IPS-15b (cell line): ENCODE measurements at regions not wholly inside any gene's neighbourhood (a gene's known extent, or its start where the extent isn't known, plus 50 kb on each side); places are given as distances from the start of the nearest gene placed in this dataset.
"Not testable (repeated sequence)": the region's sequence is repeated elsewhere in the genome, so short reads cannot be mapped to it uniquely, and the experiment has no call there.

ENCODE experiments used
- H3K27me3 ChIP-seq: one replicate; pipeline ENCODE4 v1.6.1; 2013; ENCODE audit warnings: low read length; ENCODE audit not compliant: control insufficient read depth, insufficient read depth
- H3K36me3 ChIP-seq: one replicate; pipeline ENCODE4 v1.6.1; 2013; ENCODE audit warnings: low read length; ENCODE audit not compliant: control insufficient read depth, insufficient read depth
- H3K4me1 ChIP-seq: one replicate; pipeline ENCODE4 v1.6.1; 2013; ENCODE audit warnings: mild to moderate bottlenecking, low read length; ENCODE audit not compliant: control insufficient read depth, insufficient read depth
- H3K4me3 ChIP-seq: one replicate; pipeline ENCODE4 v1.5.1; 2013; ENCODE audit warnings: low read depth, low read length
- H3K9ac ChIP-seq: one replicate; pipeline ENCODE4 v1.6.1; 2013; ENCODE audit warnings: low read depth, mild to moderate bottlenecking, low read length
- H3K9me3 ChIP-seq: one replicate; pipeline ENCODE4 v1.6.1; 2013; ENCODE audit warnings: mild to moderate bottlenecking, low read length; ENCODE audit not compliant: control insufficient read depth, insufficient read depth

DNA sequence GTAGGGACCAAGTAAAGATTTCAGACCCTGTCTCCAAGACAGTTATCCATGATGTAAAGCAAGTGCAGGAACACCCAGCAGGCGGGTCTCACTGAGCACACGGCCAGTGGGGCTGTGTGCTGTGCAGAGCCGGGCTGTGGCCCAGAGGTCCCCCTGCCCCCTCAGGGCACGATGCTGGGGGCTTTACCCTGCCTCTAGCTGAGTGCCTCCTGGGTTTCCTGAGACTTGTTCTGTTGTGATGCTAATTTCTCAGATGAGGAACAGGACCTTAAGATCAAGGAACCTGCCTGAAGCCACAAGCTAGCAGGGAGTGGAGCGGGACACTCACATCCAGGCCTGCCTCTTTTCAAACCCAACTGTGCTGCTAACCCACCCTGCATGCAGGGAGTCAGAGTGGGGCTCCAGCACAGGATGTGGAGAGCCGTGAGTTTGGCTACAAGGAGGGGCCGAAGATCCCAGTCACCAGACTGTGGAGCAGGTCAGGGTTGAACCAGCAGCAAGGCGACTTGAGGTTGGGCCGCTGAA is 76.1 kb upstream of the LYZL2 start:
- H3K4me3 ChIP-seq, result peak overlapping the region; percentile 5
- no peak overlapping the region for H3K9ac ChIP-seq
- H3K9me3 ChIP-seq, result no peaks in the 10 kb centered on the region
- peaks cover 6% of the 10 kb centered on the region for H3K4me1 ChIP-seq
- H3K36me3 ChIP-seq, result no peaks in the 10 kb centered on the region
- peaks cover 5% of the 10 kb centered on the region for H3K27me3 ChIP-seq

DNA sequence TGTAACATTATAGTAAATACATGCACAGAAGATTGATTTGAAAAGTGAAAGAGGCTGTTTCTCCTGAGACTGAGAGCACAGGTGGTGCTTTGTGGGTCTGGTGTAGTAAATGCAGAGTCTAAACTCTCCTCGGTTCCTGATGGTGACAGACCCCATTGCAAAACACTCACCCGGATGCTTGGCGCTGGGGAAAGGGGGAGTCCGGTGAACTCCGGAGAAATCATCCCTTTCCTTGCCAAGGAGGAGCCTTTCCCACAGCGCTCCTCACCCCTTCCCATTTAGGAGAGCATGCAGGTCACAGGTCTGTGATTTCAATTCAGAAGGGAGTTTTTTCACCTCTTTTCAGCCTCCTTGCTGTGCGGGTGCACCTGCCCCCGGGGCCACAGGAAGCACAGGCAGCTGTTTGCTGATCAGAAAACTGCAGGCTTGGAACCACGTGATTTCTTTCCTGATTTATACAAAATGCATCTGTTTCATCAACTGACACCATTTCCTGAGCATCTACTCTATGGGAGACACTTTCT is 75.6 kb upstream of the LYZL2 start:
- Histone ChIP-seq H3K36me3 (no peaks in the 10 kb centered on the region), H3K27me3 (peaks cover 5% of the 10 kb centered on the region), H3K4me3 (peak overlapping the region; percentile 5), H3K9me3 (no peaks in the 10 kb centered on the region), H3K9ac (no peak overlapping the region), H3K4me1 (peaks cover 6% of the 10 kb centered on the region)

DNA sequence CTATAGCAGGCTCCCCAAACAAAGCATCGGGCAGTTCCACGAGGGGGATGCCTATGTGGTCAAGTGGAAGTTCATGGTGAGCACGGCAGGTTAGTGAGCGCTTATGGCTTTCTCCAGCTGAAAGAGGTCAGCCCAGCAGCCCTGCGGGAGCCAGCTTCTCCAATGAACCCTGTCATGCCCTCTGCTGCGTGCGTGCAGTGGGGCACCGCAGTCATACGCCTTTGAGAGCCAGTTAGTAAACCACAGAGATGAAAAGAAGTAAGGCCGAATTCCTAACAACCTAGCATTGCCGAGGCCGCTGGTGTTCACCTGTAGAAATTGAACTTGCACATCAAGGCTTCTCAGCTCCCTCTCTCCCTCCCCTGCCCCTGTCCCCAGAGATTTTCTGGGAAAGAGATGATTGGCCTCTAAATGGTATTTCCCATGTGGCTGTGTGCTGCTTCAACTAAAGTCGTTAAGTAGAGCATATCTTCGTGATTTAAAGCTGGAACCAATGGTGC is 75.1 kb upstream of the LYZL2 start:
- H3K4me3 ChIP-seq, H3K4me1 ChIP-seq, H3K9me3 ChIP-seq, H3K36me3 ChIP-seq, H3K9ac ChIP-seq, H3K27me3 ChIP-seq: not testable (repeated sequence)

DNA sequence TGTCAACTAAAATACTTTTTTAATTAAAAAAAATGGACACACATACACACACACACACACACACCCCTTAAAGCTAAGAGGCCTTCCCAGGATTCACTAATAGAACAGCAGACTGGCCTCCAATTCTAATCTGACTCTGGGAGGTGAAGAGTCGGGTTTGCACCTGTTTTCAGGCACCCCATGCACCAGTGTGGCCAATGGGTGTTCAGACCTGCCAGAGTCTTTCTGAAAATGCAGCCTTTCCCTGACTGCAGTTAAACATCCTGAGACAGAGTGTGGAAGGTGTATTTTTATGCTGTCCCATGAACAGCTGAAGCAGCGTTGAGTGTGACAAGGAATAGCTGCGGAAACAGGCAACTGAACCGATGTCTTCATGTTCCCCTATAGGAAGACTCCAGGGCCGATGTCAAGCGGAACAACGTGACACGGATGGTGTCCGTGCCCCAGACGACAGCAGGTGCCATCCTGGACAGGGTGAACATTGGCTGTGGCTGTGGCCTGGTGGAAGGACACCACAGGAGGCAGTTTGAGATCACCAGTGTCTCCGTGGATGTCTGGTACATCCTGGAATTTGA is 74.6 kb upstream of the LYZL2 start:
- Histone ChIP-seq H3K9me3 (no peaks in the 10 kb centered on the region), H3K27me3 (peaks cover 5% of the 10 kb centered on the region), H3K36me3 (no peaks in the 10 kb centered on the region), H3K9ac (no peak overlapping the region), H3K4me3 (no peak overlapping the region), H3K4me1 (peaks cover 6% of the 10 kb centered on the region)

DNA sequence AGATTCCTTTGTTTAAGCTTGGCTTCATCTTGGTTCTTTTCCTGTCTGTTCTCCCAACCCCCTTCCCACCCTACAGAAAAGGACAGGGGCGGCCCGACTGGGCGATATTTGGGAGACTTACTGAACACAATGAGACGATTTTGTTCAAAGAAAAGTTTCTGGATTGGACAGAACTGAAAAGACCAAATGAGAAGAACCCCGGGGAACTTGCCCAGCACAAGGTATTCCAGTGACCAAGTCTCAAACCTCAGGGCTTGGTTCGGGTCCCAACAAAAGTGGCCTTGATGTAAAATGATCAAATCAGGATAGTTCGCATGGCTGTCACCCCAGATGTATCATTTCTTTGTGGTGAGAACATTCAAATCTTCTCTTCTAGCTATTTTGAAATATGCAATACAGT is 73.9 kb upstream of the LYZL2 start:
- not testable (repeated sequence) for H3K27me3 ChIP-seq, H3K4me1 ChIP-seq, H3K9ac ChIP-seq, H3K9me3 ChIP-seq, H3K36me3 ChIP-seq, H3K4me3 ChIP-seq

DNA sequence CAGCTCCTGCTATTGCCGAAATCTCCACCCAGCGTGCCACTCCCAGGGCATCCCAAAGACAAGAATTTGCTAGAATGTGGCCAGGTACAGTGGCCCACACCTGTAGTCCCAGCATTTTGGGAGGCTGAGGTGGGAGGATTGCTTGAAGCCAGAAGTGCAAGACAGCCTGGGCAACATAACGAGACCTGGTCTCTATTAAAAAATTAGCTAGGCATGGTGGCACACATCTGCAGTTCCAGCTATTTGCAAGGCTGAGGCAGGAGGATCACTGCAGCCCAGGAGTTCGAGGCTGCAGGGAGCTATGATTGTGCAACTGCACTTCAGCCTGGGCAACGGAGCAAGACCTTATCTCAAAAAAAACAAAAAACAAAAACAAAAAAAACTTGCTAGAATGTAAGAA is 73.3 kb upstream of the LYZL2 start:
- H3K4me1 ChIP-seq, result peaks cover 6% of the 10 kb centered on the region
- H3K36me3 ChIP-seq, result no peaks in the 10 kb centered on the region
- no peak overlapping the region for H3K4me3 ChIP-seq
- H3K27me3 ChIP-seq, result peaks cover 5% of the 10 kb centered on the region
- H3K9me3 ChIP-seq, result no peaks in the 10 kb centered on the region
- H3K9ac ChIP-seq, result no peak overlapping the region

DNA sequence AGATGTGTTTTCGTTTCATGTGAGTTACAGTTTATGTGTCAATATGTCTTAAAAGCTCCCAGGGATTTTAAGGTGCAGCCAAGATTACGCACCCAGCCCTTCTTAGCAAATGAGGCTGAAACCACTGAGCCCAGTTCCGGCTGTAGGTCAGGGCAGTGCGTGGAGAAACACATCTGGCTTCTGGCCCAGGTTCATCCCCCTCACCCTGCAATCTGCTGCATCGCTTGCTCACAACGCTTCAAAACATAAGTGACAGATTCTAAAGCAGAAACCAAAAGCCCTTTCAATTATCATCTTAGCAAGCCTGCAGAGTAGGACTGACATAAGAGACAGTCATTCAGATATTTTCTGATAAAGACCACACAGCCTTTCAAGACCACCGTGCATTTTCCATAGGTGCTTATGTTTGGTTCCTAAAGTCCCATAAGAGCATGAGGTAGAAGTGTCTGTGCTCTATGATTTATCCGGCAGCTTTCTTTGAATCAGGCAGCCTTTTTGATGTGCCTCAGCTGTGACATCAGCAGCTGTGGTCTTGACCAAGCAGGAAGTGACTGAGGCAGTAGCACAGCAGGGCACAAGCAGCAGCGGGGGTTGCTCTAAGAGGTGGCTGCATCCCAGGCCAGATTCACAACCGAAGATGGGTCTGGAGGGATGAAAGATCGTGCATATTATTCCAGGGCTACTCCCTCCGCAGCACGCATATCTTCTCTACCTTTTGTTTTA is 72.1 kb upstream of the LYZL2 start:
- H3K9me3 ChIP-seq, result no peaks in the 10 kb centered on the region
- H3K27me3 ChIP-seq, result peaks cover 5% of the 10 kb centered on the region
- H3K36me3 ChIP-seq, result no peaks in the 10 kb centered on the region
- H3K9ac ChIP-seq, result no peak overlapping the region
- H3K4me1 ChIP-seq, result peaks cover 6% of the 10 kb centered on the region
- H3K4me3 ChIP-seq, result no peak overlapping the region

DNA sequence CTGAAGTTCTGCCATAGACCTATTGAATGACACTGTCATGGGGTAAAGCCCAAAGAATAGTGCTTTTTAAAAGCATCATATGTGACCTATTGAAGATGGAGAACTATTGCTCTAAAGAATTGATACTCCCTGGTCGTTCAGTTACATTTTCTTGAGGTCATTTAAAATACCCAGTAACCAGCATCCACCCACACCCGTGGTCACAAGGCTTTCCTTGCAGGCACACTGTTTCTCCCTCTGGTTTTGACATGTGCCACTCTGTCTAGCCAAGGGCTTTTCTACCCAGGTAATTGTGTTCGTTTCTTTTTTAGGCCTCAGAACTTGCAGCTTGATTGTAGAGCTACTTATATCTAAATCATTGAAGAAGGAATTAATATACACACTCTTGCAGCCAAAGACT is 68.3 kb upstream of the LYZL2 start:
- Histone ChIP-seq H3K4me3 (no peak overlapping the region), H3K9ac (no peak overlapping the region), H3K36me3 (no peaks in the 10 kb centered on the region), H3K27me3 (no peaks in the 10 kb centered on the region), H3K9me3 (no peaks in the 10 kb centered on the region), H3K4me1 (peaks cover 4% of the 10 kb centered on the region)

DNA sequence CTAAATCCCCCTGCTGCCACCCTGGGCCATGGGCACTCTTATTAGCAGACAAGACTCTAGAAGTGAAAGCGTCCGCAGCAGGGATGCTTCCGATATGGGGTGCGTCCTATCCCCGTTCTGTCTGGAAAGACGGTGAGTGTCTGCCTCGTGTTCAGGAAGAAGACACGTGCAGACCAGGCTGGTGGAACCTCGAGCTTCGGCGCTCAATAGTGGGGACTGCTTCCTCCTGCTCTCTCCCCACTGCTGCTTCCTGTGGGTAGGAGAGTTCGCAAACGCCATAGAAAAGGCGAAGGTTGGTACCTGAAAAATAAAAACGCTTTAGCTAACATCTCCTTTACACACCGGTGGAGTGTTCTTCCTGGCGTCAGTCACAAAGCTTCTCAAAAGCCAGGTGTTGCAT is 67.7 kb upstream of the LYZL2 start:
- H3K9me3 ChIP-seq, H3K27me3 ChIP-seq, H3K36me3 ChIP-seq, H3K9ac ChIP-seq, H3K4me1 ChIP-seq, H3K4me3 ChIP-seq: not testable (repeated sequence)

DNA sequence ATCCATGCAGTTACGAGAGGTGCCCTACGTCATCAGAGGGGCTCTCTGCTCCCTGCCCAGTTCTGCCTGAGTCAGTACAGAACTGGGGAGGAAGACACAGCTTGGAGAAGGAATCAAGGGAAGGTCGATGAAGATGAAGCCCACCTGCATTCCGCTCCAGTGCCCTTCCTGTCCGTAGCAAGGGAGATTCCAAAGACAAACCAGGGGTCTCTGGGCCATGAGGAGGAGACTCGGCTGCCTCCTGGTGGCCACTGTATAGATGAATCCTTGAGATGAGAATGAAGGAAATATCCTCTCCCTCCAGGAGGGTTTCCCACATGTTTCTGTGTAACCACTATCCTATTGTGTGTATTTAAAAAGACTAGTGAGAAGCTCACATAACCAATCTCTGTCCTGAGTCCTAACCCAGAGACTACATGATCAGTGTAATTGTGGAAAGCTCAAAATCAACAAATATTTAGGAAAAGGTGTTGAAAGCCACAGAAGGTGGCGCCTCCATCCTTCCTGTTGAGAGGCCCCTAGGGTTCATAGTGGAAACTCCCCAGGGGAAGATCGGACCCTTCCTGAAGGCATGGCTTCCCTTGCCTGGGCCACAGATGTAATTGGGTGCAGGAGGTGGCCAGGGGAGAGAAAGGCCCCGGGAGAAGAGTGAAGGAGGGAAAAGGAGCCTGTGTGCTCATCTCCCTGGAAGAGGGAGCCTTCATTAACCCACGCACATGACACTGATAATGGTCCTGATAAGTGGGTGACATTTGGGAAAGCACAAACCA is 67.0 kb upstream of the LYZL2 start:
- H3K4me1 ChIP-seq, H3K27me3 ChIP-seq, H3K9me3 ChIP-seq, H3K36me3 ChIP-seq, H3K9ac ChIP-seq, H3K4me3 ChIP-seq: not testable (repeated sequence)

DNA sequence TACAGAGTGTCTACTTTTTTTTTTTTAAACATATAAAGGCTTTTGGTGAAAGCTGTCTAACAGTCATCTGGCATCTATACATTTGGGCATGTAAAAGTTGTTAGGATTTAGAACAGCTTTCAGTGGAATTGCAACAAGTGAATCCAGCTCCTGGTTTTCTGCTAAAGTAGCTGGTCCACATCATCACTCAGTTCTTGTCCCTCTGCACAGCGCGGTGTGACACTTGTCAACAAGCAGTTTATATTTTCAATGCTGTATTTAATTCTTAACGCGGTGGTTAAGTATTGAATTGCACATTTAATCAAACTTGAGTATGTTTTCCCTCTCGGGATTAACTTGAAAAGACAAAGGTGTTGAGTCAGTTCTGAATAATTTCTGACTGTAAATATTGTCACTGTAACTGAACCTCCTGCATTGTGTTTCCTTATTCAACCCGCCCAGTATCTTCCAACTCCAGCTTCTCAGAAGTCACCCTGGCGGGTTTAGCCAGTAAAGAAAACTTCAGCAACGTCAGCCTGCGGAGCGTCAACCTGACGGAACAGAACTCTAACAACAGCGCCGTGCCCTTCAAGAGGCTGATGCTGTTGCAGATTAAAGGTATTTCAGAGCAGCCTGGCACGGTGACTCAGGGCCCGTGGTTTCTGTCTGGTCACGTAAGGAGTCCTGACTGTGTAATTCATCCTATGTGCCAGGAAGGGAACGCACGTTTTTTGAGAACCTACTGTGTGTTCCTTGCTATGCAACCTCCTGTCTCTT is 66.1 kb upstream of the LYZL2 start:
- not testable (repeated sequence) for H3K9ac ChIP-seq, H3K9me3 ChIP-seq, H3K36me3 ChIP-seq, H3K27me3 ChIP-seq, H3K4me1 ChIP-seq, H3K4me3 ChIP-seq
